B cell (primary cell): ENCODE measurements at regions not wholly inside any gene's neighbourhood (a gene's known extent, or its start where the extent isn't known, plus 50 kb on each side); places are given as distances from the start of the nearest gene placed in this dataset.

Experiments
- ATAC-seq: fragments of 200-7000 bp; cut with Tn5 transposase; one replicate; pipeline ENCODE4 v1.10.0; 2021; ENCODE audit warnings: low read depth, mild to moderate bottlenecking, moderate number of reproducible peaks, moderate library complexity
- CTCF ChIA-PET: fragments of 350-600 bp; sonication (Branson Sonifier 250); formaldehyde crosslinking; loops from one replicate; lab custom pipeline; 2021; ENCODE audit warnings: antibody characterized with exemption, inconsistent platforms; lab: Charles Lee
- POLR2A ChIA-PET: fragments of 350-600 bp; sonication (Branson Sonifier 250); formaldehyde crosslinking; loops from one replicate; lab custom pipeline; 2021; ENCODE audit warnings: antibody characterized with exemption; lab: Charles Lee
- DNase-seq: peaks from one replicate; pipeline ENCODE4 v3.0.0; 2013
- H2AFZ ChIP-seq: 2 replicates; pipeline ENCODE4 v1.6.1; 2012; ENCODE audit warnings: mild to moderate bottlenecking, low read depth, low read length; ENCODE audit not compliant: insufficient read depth, poor library complexity, severe bottlenecking
- H3K27ac ChIP-seq, 2 donors: 1 replicate in 1 of 2; 2 replicates in 1 of 2; pipeline ENCODE4 v1.5.1; 2012 to 2013; ENCODE audit warnings: low read length in 2 of 2, mild to moderate bottlenecking in 2 of 2, moderate library complexity in 1 of 2
- H3K27me3 ChIP-seq, 4 experiments: fragments of 200-600 bp in 1 of 4; sonication (generic) in 1 of 4; replicated peaks in 1 of 4; 1 replicate in 2 of 4; 2 replicates in 2 of 4; pipeline versions ENCODE4 v1.6.1 to v1.7.0; 2013 to 2016; ENCODE audit warnings: low read length in 3 of 4, mild to moderate bottlenecking in 2 of 4, mixed read lengths in 1 of 4, moderate library complexity in 1 of 4; ENCODE audit not compliant: insufficient read depth in 4 of 4, control insufficient read depth in 3 of 4; ENCODE audit errors: control extremely low read depth in 1 of 4
- H3K36me3 ChIP-seq, 2 experiments: replicated peaks in 1 of 2; 1 replicate in 1 of 2; 2 replicates in 1 of 2; pipeline versions ENCODE4 v1.6.1 to v1.7.1; 2013; ENCODE audit warnings: low read length in 1 of 2; ENCODE audit not compliant: insufficient read depth in 2 of 2, control insufficient read depth in 1 of 2; ENCODE audit errors: control extremely low read depth in 1 of 2, extremely low read depth in 1 of 2
- H3K4me1 ChIP-seq, 2 donors: fragments of 200-600 bp in 1 of 2; sonication (generic) in 1 of 2; 1 replicate in 1 of 2; 2 replicates in 1 of 2; pipeline versions ENCODE4 v1.5.1 to v1.6.1; 2013 to 2017; ENCODE audit warnings: low read length in 2 of 2; ENCODE audit not compliant: control insufficient read depth in 2 of 2, insufficient read depth in 2 of 2
- H3K4me2 ChIP-seq: replicated peaks from 2 replicates; pipeline ENCODE3; 2012; ENCODE audit warnings: mild to moderate bottlenecking, low read depth, low read length; ENCODE audit not compliant: poor library complexity, severe bottlenecking
- H3K4me3 ChIP-seq, 5 experiments: fragments of 200-600 bp in 1 of 5; sonication (generic) in 1 of 5; 1 replicate in 3 of 5; 2 replicates in 2 of 5; pipeline versions ENCODE4 v1.5.1 to v1.7.0; 2011 to 2016; ENCODE audit warnings: low read length in 4 of 5, mild to moderate bottlenecking in 4 of 5, low read depth in 2 of 5, control low read depth in 1 of 5, moderate library complexity in 1 of 5; ENCODE audit not compliant: insufficient read depth in 1 of 5; ENCODE audit errors: control extremely low read depth in 1 of 5, extremely low read depth in 1 of 5
- H3K79me2 ChIP-seq: fragments of 200-600 bp; sonication (generic); one replicate; pipeline ENCODE4 v1.6.0; 2016; ENCODE audit warnings: low read length; ENCODE audit not compliant: control insufficient read depth, insufficient read depth
- H3K9ac ChIP-seq: fragments of 200-600 bp; sonication (generic); 2 replicates; pipeline ENCODE4 v1.6.1; 2017; ENCODE audit warnings: mild to moderate bottlenecking, low read length, moderate library complexity
- H3K9me3 ChIP-seq, 3 donors: one replicate each; pipeline versions ENCODE4 v1.6.1 to v1.7.1; 2013; ENCODE audit warnings: low read length in 2 of 3; ENCODE audit not compliant: control insufficient read depth in 2 of 3, insufficient read depth in 1 of 3; ENCODE audit errors: control extremely low read depth in 1 of 3
- H4K20me1 ChIP-seq: 2 replicates; pipeline ENCODE4 v1.6.0; 2012; ENCODE audit warnings: mild to moderate bottlenecking, low read length; ENCODE audit not compliant: insufficient read depth, control insufficient read depth, poor library complexity, severe bottlenecking
- H3K27ac Mint-ChIP-seq: one replicate; pipeline ENCODE4 v1.8.0; 2021; ENCODE audit warnings: mixed read lengths
- H3K27me3 Mint-ChIP-seq: one replicate; pipeline ENCODE4 v1.8.0; 2021; ENCODE audit warnings: mixed read lengths
- H3K4me1 Mint-ChIP-seq: one replicate; pipeline ENCODE4 v1.8.0; 2021; ENCODE audit warnings: mixed read lengths
- H3K4me3 Mint-ChIP-seq: one replicate; pipeline ENCODE4 v1.8.0; 2021; ENCODE audit warnings: mixed read lengths
- H3K9me3 Mint-ChIP-seq: one replicate; pipeline ENCODE4 v1.8.0; 2022; ENCODE audit warnings: mixed read lengths; ENCODE audit not compliant: insufficient read depth
- CTCF ChIP-seq: fragments of 200-600 bp; IDR thresholded peaks from one replicate; pipeline ENCODE4 v1.8.0; 2022; ENCODE audit warnings: antibody characterized with exemption, mild to moderate bottlenecking
- EZH2 ChIP-seq: IDR thresholded peaks from 2 replicates; pipeline ENCODE4 v1.6.1; 2012; ENCODE audit warnings: borderline replicate concordance, low read depth, mild to moderate bottlenecking, moderate library complexity, low read length; ENCODE audit not compliant: insufficient read depth, poor library complexity, severe bottlenecking
- WGBS: methylation state at CpG from one replicate; pipeline ENCODE4 v1.1.5; 2013; ENCODE audit warnings: missing lambda C conversion rate; ENCODE audit not compliant: insufficient coverage; 5-methylcytosine and 5-hydroxymethylcytosine counted together
- intact Hi-C: fragments of 100-400 bp; cut with micrococcal nuclease; formaldehyde crosslinking; loops from one replicate; pipeline ENCODE4 v1.10.0; 2022

DNA sequence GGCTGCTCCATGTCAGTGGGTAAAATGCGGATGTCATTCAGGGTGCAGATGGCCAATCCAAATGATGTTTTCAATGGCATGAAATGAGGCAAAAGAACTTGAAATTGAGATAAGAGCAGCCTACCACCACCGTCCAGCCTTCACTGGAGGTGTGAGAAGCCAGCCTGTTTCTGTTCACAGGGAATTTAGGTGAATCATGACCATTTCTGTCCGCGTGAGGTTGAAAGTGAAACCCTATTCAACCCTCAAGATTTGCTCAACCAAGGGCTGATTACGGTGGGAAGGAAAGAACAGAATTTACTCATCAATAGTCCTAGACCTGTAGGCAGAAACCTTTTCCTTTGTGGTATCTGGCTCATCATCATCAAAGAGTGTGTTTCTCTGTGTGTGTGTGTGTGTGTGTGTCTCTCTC, 370.7 kb downstream of the COG6 start:
- DNase-seq = peak; percentile 13
- peaks cover 12% of the 10 kb centered on the region for H3K4me1 Mint-ChIP-seq
- TF ChIP-seq CTCF (no peak), EZH2 (no peak)
- Histone ChIP-seq H4K20me1 (no peaks in the 10 kb centered on the region), H3K9ac (peak overlapping the region; percentile 19), H3K27ac (no peak overlapping the region), H2AFZ (peak overlapping the region; percentile 32), H3K36me3 (no peaks in the 10 kb centered on the region), H3K79me2 (no peaks in the 10 kb centered on the region), H3K4me2 (peak overlapping the region; percentile 38), H3K27me3 (peaks cover 0 to 4% (median 0%) of the 10 kb centered on the region in 4 experiments), H3K9me3 (no peaks in the 10 kb centered on the region), H3K4me3 (peak overlapping the region in 1 of 5 experiments; percentile 14), H3K4me1 (peaks cover 17% of the 10 kb centered on the region in 2 donors)
- POLR2A ChIA-PET = no interaction called here
- intact Hi-C loops = no loop called here
- H3K27ac Mint-ChIP-seq = no peak overlapping the region
- peak overlapping the region; percentile 42 for H3K4me3 Mint-ChIP-seq
- WGBS = 66% methylated on average over 2 of the region's 5 CpGs
- CTCF ChIA-PET = no interaction called here
- ATAC-seq = peak; percentile 45
- peaks cover 6% of the 10 kb centered on the region for H3K27me3 Mint-ChIP-seq
- H3K9me3 Mint-ChIP-seq = no peaks in the 10 kb centered on the region

- Histone ChIP-seq H3K27me3 (peaks cover 0 to 4% (median 0%) of the 10 kb centered on the region in 4 experiments), H2AFZ (no peak overlapping the region), H3K9ac (no peak overlapping the region), H3K4me1 (peaks cover 17% of the 10 kb centered on the region in 2 donors), H3K27ac (no peak overlapping the region), H3K79me2 (no peaks in the 10 kb centered on the region), H4K20me1 (no peaks in the 10 kb centered on the region), H3K9me3 (no peaks in the 10 kb centered on the region), H3K36me3 (no peaks in the 10 kb centered on the region), H3K4me3 (no peak overlapping the region), H3K4me2 (peak overlapping the region; percentile 38)
- ChIA-PET POLR2A (no interaction called here), CTCF (no interaction called here)
- WGBS = 51% methylated on average over 4 of the region's 4 CpGs
- TF ChIP-seq CTCF = no peak
- TF ChIP-seq EZH2 = no peak
- H3K4me3 Mint-ChIP-seq = peak overlapping the region; percentile 33
- H3K27ac Mint-ChIP-seq = no peak overlapping the region
- no peaks in the 10 kb centered on the region for H3K9me3 Mint-ChIP-seq
- H3K27me3 Mint-ChIP-seq = peaks cover 6% of the 10 kb centered on the region
- peaks cover 12% of the 10 kb centered on the region for H3K4me1 Mint-ChIP-seq
- DNase-seq (no peak), ATAC-seq (no peak)
- intact Hi-C loops = no loop called here
These were observed 371.3 kb downstream of the COG6 start for GRCh38 chr13:40026741-40027140.
